K562 (cell line): ENCODE measurements at regions not wholly inside any gene's neighbourhood (a gene's known extent, or its start where the extent isn't known, plus 50 kb on each side); places are given as distances from the start of the nearest gene placed in this dataset.

Experiments
- ATAC-seq: fragments of 200-7000 bp; cut with Tn5 transposase; 3 replicates; pipeline ENCODE4 v1.9.1; 2020; ENCODE audit warnings: moderate library complexity
- BruUV-seq: library from RNA; stranded (reverse); fragments of 400-500 nt; replicated peaks from 2 replicates; lab custom pipeline; 2021; lab: Mats Ljungman, UMichigan
- CTCF ChIA-PET: fragments of 300-600 bp; formaldehyde crosslinking; extraction: SDS; loops from one replicate; lab custom pipeline; 2021; ENCODE audit warnings: low intra/inter-chr PET ratio; lab: Yijun Ruan, JAX
- POLR2A ChIA-PET: fragments of 300-600, 350-650 bp; sonication (Branson Sonifier 250); formaldehyde crosslinking; extraction: SDS; loops from one replicate; lab custom pipeline; 2021; ENCODE audit warnings: antibody characterized with exemption, inconsistent platforms; lab: Yijun Ruan, JAX
- DNase-seq, 4 experiments: peaks; one replicate each; pipeline versions ENCODE4 v3.0.0 to v3.0.0-alpha.2; 2011 to 2018; ENCODE audit warnings: low spot score in 3 of 4, mixed read lengths in 3 of 4; ENCODE audit errors: extremely low read depth in 1 of 4
- FAIRE-seq: peaks from 2 replicates; lab custom pipeline; 2011; peaks lifted over from hg19 to GRCh38; lab: Jason Lieb, UNC
- H2AFZ ChIP-seq: 2 replicates; pipeline ENCODE4 v1.6.0; 2011; ENCODE audit warnings: low read depth, low read length, control low read depth, inconsistent platforms
- H3K27ac ChIP-seq: fragments of 200-600 bp; 3 replicates; pipeline ENCODE4 v1.8.0; 2011; ENCODE audit warnings: low read depth, mild to moderate bottlenecking, control low read depth, inconsistent platforms, low read length, moderate library complexity, mixed read lengths; ENCODE audit errors: extremely low read depth
- H3K27me3 ChIP-seq, 2 experiments: fragments of 300-600 bp in 1 of 2; 2 replicates in 1 of 2; 3 replicates in 1 of 2; pipeline versions ENCODE4 v1.6.0 to v1.8.0; 2011; ENCODE audit warnings: inconsistent platforms in 2 of 2, low read length in 2 of 2, mild to moderate bottlenecking in 1 of 2, mixed read lengths in 1 of 2, moderate library complexity in 1 of 2; ENCODE audit not compliant: control insufficient read depth in 2 of 2, insufficient read depth in 2 of 2
- H3K36me3 ChIP-seq: fragments of 300-600 bp; 3 replicates; pipeline ENCODE4 v1.8.0; 2011; ENCODE audit warnings: mild to moderate bottlenecking, low read length, inconsistent platforms; ENCODE audit not compliant: control insufficient read depth, insufficient read depth
- H3K4me1 ChIP-seq, 2 experiments: fragments of 200-600 bp in 1 of 2; replicated peaks in 1 of 2; 2 replicates in 1 of 2; 3 replicates in 1 of 2; pipeline versions ENCODE4 v1.5.1 to v1.8.0; 2011; ENCODE audit warnings: inconsistent platforms in 2 of 2, low read length in 2 of 2, mild to moderate bottlenecking in 1 of 2, mixed read lengths in 1 of 2, moderate library complexity in 1 of 2; ENCODE audit not compliant: control insufficient read depth in 2 of 2, insufficient read depth in 2 of 2
- H3K4me2 ChIP-seq: 2 replicates; pipeline ENCODE4 v1.6.1; 2011; ENCODE audit warnings: low read length, control low read depth, inconsistent platforms, mixed read lengths; ENCODE audit not compliant: insufficient read depth
- H3K4me3 ChIP-seq: fragments of 200-600 bp; sonication (generic), shearing (Covaris generic); 2 replicates; pipeline ENCODE4 v1.5.1; 2016; ENCODE audit warnings: control low read depth, inconsistent platforms
- H3K79me2 ChIP-seq: fragments of 200-600 bp; 3 replicates; pipeline ENCODE4 v1.8.0; 2011; ENCODE audit warnings: low read length, inconsistent platforms; ENCODE audit not compliant: control insufficient read depth, insufficient read depth
- H3K9ac ChIP-seq, 2 experiments: 2 replicates each; pipeline versions ENCODE4 v1.6.0 to v1.6.1; 2011; ENCODE audit warnings: low read depth in 2 of 2, low read length in 2 of 2, control low read depth in 1 of 2, inconsistent platforms in 1 of 2, mild to moderate bottlenecking in 1 of 2, mixed read lengths in 1 of 2; ENCODE audit not compliant: insufficient read depth in 1 of 2
- H3K9me1 ChIP-seq: one replicate; pipeline ENCODE4 v1.6.0; 2011; ENCODE audit warnings: inconsistent platforms, mild to moderate bottlenecking, low read length, moderate library complexity; ENCODE audit not compliant: control insufficient read depth, insufficient read depth
- H3K9me3 ChIP-seq: replicated peaks from 2 replicates; pipeline ENCODE4 v1.5.1; 2011; ENCODE audit warnings: low read depth, low read length, inconsistent platforms; ENCODE audit not compliant: control insufficient read depth, insufficient read depth
- H4K20me1 ChIP-seq: replicated peaks from 2 replicates; pipeline ENCODE4 v1.6.1; 2011; ENCODE audit warnings: low read length, inconsistent platforms, mixed read lengths; ENCODE audit not compliant: control insufficient read depth, insufficient read depth
- FOXA1 ChIP-seq: fragments of 450-650 bp; IDR thresholded peaks from 2 replicates; pipeline ENCODE4 v1.6.1; 2016; ENCODE audit warnings: mild to moderate bottlenecking, borderline replicate concordance
- PHB2 ChIP-seq: fragments of 450-650 bp; IDR thresholded peaks from 2 replicates; pipeline ENCODE4 v1.6.1; 2017; ENCODE audit warnings: low read depth
- ZNF586 ChIP-seq: fragments of 450-650 bp; formaldehyde crosslinking; conservative IDR thresholded peaks from 2 replicates; pipeline ENCODE4 v1.4.0; 2020; ENCODE audit warnings: mild to moderate bottlenecking, moderate library complexity
- WGBS: fragments of 100-300 bp; shearing (Covaris generic); methylation state at CpG from one replicate; pipeline ENCODE4 v1.1.6; 2016; ENCODE audit warnings: low coverage, mixed read lengths; ENCODE audit not compliant: insufficient coverage; ENCODE audit errors: missing lambda C conversion rate; 5-methylcytosine and 5-hydroxymethylcytosine counted together
- in situ Hi-C: fragments of 300-500 bp; cut with MboI; formaldehyde crosslinking; loops from 4 replicates; pipeline ENCODE4 v1.15.0; 2018; ENCODE audit warnings: inconsistent platforms, mixed read lengths
- intact Hi-C: fragments of 100-400 bp; cut with micrococcal nuclease; formaldehyde crosslinking; loops from 2 replicates; pipeline ENCODE4 v1.14.2; 2022
- TF ChIP-seq, protein P1 (sequence below): fragments of 200-600 bp; sonication (generic); IDR thresholded peaks from one replicate; pipeline ENCODE4 v1.6.1; 2012; ENCODE audit warnings: mild to moderate bottlenecking, low read depth, low read length, inconsistent platforms
- TF ChIP-seq, protein P2 (sequence below): fragments of 250-450 bp; sonication (Bioruptor Pico); IDR thresholded peaks from 2 replicates; pipeline ENCODE4 v1.9.0; 2021; ENCODE audit warnings: mild to moderate bottlenecking, inconsistent platforms
- TF ChIP-seq, protein P3 (sequence below): IDR thresholded peaks from 3 replicates; pipeline ENCODE4 v1.6.1; 2011; ENCODE audit warnings: borderline replicate concordance, mild to moderate bottlenecking, moderate library complexity; ENCODE audit not compliant: insufficient read length; ENCODE audit errors: extremely low read depth

DNA sequence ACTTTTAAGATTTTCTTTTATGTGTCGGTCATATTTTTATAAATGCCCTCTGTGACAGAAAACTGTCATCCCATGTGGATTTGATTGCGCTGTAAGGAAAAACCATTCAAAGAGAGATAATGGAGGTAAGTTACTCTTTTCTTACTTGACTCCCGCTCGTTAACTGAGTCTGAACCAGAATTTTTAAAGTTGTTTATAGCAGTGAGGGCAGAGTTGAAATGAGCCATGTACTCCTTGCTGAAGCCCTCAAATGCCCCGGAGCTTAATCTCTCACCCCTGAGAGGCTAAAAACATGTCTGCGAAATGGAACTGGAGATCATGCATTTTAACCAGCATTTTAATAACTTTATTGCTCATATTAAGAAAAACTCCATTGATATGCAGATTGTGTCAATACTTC, 320.0 kb upstream of the SOX11 start:
- Histone ChIP-seq H3K4me3 (no peak overlapping the region), H3K27ac (no peak overlapping the region), H3K79me2 (no peaks in the 10 kb centered on the region), H3K9me1 (no peaks in the 10 kb centered on the region), H3K9me3 (no peaks in the 10 kb centered on the region), H2AFZ (no peak overlapping the region), H4K20me1 (no peaks in the 10 kb centered on the region), H3K4me2 (no peak overlapping the region), H3K36me3 (no peaks in the 10 kb centered on the region), H3K27me3 (no peaks in the 10 kb centered on the region), H3K4me1 (no peaks in the 10 kb centered on the region), H3K9ac (no peak overlapping the region)
- FAIRE-seq: no peak
- no TSS peak for BruUV-seq
- intact Hi-C loops (no loop called here), in situ Hi-C loops (no loop called here)
- ATAC-seq: no peak
- DNase-seq: no peak
- ChIA-PET CTCF (no interaction called here), POLR2A (no interaction called here)
- WGBS: 3% methylated on average over 6 of the region's 6 CpGs
- TF ChIP-seq, protein P1, sequence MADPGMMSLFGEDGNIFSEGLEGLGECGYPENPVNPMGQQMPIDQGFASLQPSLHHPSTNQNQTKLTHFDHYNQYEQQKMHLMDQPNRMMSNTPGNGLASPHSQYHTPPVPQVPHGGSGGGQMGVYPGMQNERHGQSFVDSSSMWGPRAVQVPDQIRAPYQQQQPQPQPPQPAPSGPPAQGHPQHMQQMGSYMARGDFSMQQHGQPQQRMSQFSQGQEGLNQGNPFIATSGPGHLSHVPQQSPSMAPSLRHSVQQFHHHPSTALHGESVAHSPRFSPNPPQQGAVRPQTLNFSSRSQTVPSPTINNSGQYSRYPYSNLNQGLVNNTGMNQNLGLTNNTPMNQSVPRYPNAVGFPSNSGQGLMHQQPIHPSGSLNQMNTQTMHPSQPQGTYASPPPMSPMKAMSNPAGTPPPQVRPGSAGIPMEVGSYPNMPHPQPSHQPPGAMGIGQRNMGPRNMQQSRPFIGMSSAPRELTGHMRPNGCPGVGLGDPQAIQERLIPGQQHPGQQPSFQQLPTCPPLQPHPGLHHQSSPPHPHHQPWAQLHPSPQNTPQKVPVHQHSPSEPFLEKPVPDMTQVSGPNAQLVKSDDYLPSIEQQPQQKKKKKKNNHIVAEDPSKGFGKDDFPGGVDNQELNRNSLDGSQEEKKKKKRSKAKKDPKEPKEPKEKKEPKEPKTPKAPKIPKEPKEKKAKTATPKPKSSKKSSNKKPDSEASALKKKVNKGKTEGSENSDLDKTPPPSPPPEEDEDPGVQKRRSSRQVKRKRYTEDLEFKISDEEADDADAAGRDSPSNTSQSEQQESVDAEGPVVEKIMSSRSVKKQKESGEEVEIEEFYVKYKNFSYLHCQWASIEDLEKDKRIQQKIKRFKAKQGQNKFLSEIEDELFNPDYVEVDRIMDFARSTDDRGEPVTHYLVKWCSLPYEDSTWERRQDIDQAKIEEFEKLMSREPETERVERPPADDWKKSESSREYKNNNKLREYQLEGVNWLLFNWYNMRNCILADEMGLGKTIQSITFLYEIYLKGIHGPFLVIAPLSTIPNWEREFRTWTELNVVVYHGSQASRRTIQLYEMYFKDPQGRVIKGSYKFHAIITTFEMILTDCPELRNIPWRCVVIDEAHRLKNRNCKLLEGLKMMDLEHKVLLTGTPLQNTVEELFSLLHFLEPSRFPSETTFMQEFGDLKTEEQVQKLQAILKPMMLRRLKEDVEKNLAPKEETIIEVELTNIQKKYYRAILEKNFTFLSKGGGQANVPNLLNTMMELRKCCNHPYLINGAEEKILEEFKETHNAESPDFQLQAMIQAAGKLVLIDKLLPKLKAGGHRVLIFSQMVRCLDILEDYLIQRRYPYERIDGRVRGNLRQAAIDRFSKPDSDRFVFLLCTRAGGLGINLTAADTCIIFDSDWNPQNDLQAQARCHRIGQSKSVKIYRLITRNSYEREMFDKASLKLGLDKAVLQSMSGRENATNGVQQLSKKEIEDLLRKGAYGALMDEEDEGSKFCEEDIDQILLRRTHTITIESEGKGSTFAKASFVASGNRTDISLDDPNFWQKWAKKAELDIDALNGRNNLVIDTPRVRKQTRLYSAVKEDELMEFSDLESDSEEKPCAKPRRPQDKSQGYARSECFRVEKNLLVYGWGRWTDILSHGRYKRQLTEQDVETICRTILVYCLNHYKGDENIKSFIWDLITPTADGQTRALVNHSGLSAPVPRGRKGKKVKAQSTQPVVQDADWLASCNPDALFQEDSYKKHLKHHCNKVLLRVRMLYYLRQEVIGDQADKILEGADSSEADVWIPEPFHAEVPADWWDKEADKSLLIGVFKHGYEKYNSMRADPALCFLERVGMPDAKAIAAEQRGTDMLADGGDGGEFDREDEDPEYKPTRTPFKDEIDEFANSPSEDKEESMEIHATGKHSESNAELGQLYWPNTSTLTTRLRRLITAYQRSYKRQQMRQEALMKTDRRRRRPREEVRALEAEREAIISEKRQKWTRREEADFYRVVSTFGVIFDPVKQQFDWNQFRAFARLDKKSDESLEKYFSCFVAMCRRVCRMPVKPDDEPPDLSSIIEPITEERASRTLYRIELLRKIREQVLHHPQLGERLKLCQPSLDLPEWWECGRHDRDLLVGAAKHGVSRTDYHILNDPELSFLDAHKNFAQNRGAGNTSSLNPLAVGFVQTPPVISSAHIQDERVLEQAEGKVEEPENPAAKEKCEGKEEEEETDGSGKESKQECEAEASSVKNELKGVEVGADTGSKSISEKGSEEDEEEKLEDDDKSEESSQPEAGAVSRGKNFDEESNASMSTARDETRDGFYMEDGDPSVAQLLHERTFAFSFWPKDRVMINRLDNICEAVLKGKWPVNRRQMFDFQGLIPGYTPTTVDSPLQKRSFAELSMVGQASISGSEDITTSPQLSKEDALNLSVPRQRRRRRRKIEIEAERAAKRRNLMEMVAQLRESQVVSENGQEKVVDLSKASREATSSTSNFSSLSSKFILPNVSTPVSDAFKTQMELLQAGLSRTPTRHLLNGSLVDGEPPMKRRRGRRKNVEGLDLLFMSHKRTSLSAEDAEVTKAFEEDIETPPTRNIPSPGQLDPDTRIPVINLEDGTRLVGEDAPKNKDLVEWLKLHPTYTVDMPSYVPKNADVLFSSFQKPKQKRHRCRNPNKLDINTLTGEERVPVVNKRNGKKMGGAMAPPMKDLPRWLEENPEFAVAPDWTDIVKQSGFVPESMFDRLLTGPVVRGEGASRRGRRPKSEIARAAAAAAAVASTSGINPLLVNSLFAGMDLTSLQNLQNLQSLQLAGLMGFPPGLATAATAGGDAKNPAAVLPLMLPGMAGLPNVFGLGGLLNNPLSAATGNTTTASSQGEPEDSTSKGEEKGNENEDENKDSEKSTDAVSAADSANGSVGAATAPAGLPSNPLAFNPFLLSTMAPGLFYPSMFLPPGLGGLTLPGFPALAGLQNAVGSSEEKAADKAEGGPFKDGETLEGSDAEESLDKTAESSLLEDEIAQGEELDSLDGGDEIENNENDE: no peak
- no peak for TF ChIP-seq PHB2
- TF ChIP-seq, protein P2, sequence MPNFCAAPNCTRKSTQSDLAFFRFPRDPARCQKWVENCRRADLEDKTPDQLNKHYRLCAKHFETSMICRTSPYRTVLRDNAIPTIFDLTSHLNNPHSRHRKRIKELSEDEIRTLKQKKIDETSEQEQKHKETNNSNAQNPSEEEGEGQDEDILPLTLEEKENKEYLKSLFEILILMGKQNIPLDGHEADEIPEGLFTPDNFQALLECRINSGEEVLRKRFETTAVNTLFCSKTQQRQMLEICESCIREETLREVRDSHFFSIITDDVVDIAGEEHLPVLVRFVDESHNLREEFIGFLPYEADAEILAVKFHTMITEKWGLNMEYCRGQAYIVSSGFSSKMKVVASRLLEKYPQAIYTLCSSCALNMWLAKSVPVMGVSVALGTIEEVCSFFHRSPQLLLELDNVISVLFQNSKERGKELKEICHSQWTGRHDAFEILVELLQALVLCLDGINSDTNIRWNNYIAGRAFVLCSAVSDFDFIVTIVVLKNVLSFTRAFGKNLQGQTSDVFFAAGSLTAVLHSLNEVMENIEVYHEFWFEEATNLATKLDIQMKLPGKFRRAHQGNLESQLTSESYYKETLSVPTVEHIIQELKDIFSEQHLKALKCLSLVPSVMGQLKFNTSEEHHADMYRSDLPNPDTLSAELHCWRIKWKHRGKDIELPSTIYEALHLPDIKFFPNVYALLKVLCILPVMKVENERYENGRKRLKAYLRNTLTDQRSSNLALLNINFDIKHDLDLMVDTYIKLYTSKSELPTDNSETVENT (CRISPR knock-in tag): no peak
- TF ChIP-seq, protein P3, sequence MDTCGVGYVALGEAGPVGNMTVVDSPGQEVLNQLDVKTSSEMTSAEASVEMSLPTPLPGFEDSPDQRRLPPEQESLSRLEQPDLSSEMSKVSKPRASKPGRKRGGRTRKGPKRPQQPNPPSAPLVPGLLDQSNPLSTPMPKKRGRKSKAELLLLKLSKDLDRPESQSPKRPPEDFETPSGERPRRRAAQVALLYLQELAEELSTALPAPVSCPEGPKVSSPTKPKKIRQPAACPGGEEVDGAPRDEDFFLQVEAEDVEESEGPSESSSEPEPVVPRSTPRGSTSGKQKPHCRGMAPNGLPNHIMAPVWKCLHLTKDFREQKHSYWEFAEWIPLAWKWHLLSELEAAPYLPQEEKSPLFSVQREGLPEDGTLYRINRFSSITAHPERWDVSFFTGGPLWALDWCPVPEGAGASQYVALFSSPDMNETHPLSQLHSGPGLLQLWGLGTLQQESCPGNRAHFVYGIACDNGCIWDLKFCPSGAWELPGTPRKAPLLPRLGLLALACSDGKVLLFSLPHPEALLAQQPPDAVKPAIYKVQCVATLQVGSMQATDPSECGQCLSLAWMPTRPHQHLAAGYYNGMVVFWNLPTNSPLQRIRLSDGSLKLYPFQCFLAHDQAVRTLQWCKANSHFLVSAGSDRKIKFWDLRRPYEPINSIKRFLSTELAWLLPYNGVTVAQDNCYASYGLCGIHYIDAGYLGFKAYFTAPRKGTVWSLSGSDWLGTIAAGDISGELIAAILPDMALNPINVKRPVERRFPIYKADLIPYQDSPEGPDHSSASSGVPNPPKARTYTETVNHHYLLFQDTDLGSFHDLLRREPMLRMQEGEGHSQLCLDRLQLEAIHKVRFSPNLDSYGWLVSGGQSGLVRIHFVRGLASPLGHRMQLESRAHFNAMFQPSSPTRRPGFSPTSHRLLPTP: no peak
- no peak for TF ChIP-seq FOXA1
- TF ChIP-seq ZNF586 (CRISPR knock-in tag): no peak
